ENCODE measurements at regions not wholly inside any gene's neighbourhood (a gene's known extent, or its start where the extent isn't known, plus 50 kb on each side); places are given as distances from the start of the nearest gene placed in this dataset.

GRCh38 chr9:7859701-7860334, 60.2 kb upstream of the DMAC1 start:
- Histone ChIP-seq H3K36me3 (ENCODE audit: control insufficient read depth in 2 of 2, extremely low read depth in 1 of 2, insufficient read depth in 2 of 2, low read length in 2 of 2) (no peaks in the 10 kb centered on the region), H3K4me1 (ENCODE audit: control insufficient read depth, extremely low read depth, insufficient read depth, low read length) (no peaks in the 10 kb centered on the region), H3K27ac (ENCODE audit: insufficient read depth, low read depth, low read length) (no peak overlapping the region), H3K79me2 (ENCODE audit: control insufficient read depth, insufficient read depth, low read length) (no peaks in the 10 kb centered on the region), H3K9me3 (replicated peaks; ENCODE audit: control insufficient read depth, insufficient read depth, low read length) (no peaks in the 10 kb centered on the region), H4K20me1 (replicated peaks; ENCODE audit: control insufficient read depth, extremely low read depth, insufficient read depth, low read length) (no peaks in the 10 kb centered on the region), H3K4me3 (replicated peaks in 1 of 3; ENCODE audit: insufficient read depth in 1 of 3, low read depth in 1 of 3, low read length in 3 of 3) (no peak overlapping the region), H3K4me2 (ENCODE audit: insufficient read depth, low read length) (no peak overlapping the region), H3K9ac (replicated peaks; ENCODE audit: extremely low read depth, insufficient read depth, low read length) (no peak overlapping the region), H2AFZ (ENCODE audit: low read depth, low read length) (no peak overlapping the region), H3K9me1 (replicated peaks; ENCODE audit: control insufficient read depth, extremely low read depth, insufficient read depth, low read length) (no peaks in the 10 kb centered on the region), H3K27me3 (ENCODE audit: control insufficient read depth in 2 of 2, insufficient read depth in 2 of 2, low read length in 2 of 2) (no peaks in the 10 kb centered on the region)
- TF ChIP-seq MAX (IDR thresholded peaks at IDR 0.05; ENCODE audit: insufficient read depth, insufficient read length) (no peak), FOS (IDR thresholded peaks at IDR 0.05; ENCODE audit: borderline replicate concordance, insufficient read depth, low read length) (no peak), CTCF (IDR thresholded peaks at IDR 0.05; ENCODE audit: extremely low read depth in 1 of 2, insufficient read depth in 1 of 2, low read depth in 1 of 2, low read length in 2 of 2) (no peak), GATA2 (IDR thresholded peaks at IDR 0.05; ENCODE audit: insufficient read depth, insufficient read length, low read depth, low read length) (no peak), MYC (IDR thresholded peaks at IDR 0.05; ENCODE audit: low read depth, low read length) (no peak), POLR2AphosphoS5 (IDR thresholded peaks at IDR 0.05; ENCODE audit: insufficient read depth, low read depth, low read length) (no peak)
- no peak for FAIRE-seq
- dilution Hi-C loops (cut with MboI; ENCODE audit: extremely low pct_ligation_motif_present, low sequenced_read_pairs) = no loop called here
- BruUV-seq (replicated peaks) = no TSS peak
- CTCF ChIA-PET = no interaction called here
- no peak for DNase-seq (ENCODE audit: low read depth, low spot score)
- intact Hi-C loops (cut with micrococcal nuclease) = no loop called here
- POLR2A ChIA-PET = no interaction called here

Measured in endothelial cell of umbilical vein (primary cell).